Smooth muscle cell (in vitro differentiated cells): ENCODE measurements at regions not wholly inside any gene's neighbourhood (a gene's known extent, or its start where the extent isn't known, plus 50 kb on each side); places are given as distances from the start of the nearest gene placed in this dataset.

Experiments used
- DNase-seq: peaks from one replicate; lab custom pipeline; 2025; ENCODE audit not compliant: unreplicated experiment; lab: John Stamatoyannopoulos, UW
- H2AFZ ChIP-seq: fragments of 200-600 bp; sonication (generic); 2 replicates; pipeline ENCODE4 v1.6.0; 2016; ENCODE audit warnings: antibody characterized with exemption, low read depth, mild to moderate bottlenecking
- H3F3A ChIP-seq: fragments of 200-600 bp; sonication (generic); 2 replicates; pipeline ENCODE4 v1.6.0; 2017; ENCODE audit warnings: antibody characterized with exemption, low read depth
- H3K27ac ChIP-seq: fragments of 200-600 bp; sonication (generic); 2 replicates; pipeline ENCODE4 v1.5.1; 2016; ENCODE audit warnings: low read depth, mild to moderate bottlenecking
- H3K27me3 ChIP-seq: fragments of 200-600 bp; sonication (generic); 2 replicates; pipeline ENCODE4 v1.6.1; 2016; ENCODE audit warnings: low read depth, mild to moderate bottlenecking
- H3K36me3 ChIP-seq: fragments of 200-600 bp; sonication (generic); 2 replicates; pipeline ENCODE4 v1.5.1; 2016; ENCODE audit warnings: low read depth
- H3K4me1 ChIP-seq: fragments of 200-600 bp; sonication (generic); 2 replicates; pipeline ENCODE4 v1.5.1; 2016; ENCODE audit warnings: low read depth
- H3K4me2 ChIP-seq: fragments of 200-600 bp; sonication (generic); 2 replicates; pipeline ENCODE4 v1.6.0; 2016; ENCODE audit warnings: mild to moderate bottlenecking
- H3K4me3 ChIP-seq: fragments of 200-600 bp; sonication (generic); 2 replicates; pipeline ENCODE4 v1.5.1; 2016; ENCODE audit warnings: mild to moderate bottlenecking
- H3K79me2 ChIP-seq: fragments of 200-600 bp; sonication (generic); 2 replicates; pipeline ENCODE4 v1.6.0; 2016; ENCODE audit warnings: low read depth, mild to moderate bottlenecking
- H3K9ac ChIP-seq: fragments of 200-600 bp; sonication (generic); 2 replicates; pipeline ENCODE4 v1.6.0; 2016; ENCODE audit warnings: low read depth
- H3K9me3 ChIP-seq: fragments of 200-600 bp; sonication (generic); replicated peaks from 2 replicates; pipeline ENCODE4 v1.5.1; 2016; ENCODE audit warnings: low read depth
- H4K20me1 ChIP-seq: fragments of 200-600 bp; sonication (generic); 2 replicates; pipeline ENCODE4 v1.6.0; 2016; ENCODE audit warnings: low read depth
- WGBS: methylation state at CpG from one replicate; pipeline ENCODE4 v1.1.7; 2016; ENCODE audit warnings: low lambda C conversion rate; 5-methylcytosine and 5-hydroxymethylcytosine counted together
- TF ChIP-seq, protein P1 (sequence below): fragments of 200-600 bp; sonication (generic); IDR thresholded peaks from 2 replicates; pipeline ENCODE4 v1.5.1; 2017; ENCODE audit warnings: borderline replicate concordance, mild to moderate bottlenecking, antibody characterized with exemption; ENCODE audit not compliant: insufficient read depth, poor library complexity, severe bottlenecking

DNA sequence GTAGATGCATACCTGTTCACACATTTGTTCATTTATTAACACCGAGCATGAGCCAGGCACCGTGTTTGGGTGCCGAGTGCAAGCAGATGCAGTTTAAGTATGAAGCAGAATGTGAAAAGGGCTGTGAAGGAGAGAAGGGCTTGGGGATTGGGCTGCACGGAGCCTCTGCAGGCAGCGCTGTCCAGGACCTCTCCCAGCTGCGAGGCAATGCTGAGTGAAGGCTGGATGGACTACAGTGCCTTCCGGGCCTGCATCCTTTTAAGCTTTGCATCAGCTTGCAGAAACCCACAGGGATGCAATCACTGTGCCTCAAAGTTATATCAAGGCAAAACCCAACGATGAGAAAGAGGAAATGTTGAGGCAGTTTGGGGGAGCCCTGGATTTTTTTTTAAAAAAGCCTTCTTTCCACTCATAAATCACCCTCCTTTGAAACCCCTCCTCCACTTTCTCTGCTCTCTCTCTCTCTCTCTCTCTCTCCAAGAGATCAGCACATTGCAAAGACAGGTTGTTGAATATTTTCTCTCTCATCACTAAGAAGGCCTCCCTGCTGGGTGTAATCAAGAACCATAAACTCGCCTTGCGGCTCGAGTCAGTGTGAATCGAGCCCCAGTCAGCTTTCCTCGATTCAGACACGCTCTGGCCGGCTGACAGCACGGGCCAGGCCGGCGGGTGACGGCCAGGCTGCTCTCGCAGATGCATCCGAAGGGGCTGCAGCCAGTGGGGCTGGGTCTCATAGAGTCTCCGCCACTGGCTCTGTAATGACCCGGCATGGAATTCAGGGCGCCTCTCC lies 89.2 kb upstream of the POU3F1 start:
- Histone ChIP-seq H3F3A (peaks cover 4% of the 10 kb centered on the region), H3K4me2 (no peak overlapping the region)
- WGBS, result 74% methylated on average over 24 of the region's 24 CpGs

DNA sequence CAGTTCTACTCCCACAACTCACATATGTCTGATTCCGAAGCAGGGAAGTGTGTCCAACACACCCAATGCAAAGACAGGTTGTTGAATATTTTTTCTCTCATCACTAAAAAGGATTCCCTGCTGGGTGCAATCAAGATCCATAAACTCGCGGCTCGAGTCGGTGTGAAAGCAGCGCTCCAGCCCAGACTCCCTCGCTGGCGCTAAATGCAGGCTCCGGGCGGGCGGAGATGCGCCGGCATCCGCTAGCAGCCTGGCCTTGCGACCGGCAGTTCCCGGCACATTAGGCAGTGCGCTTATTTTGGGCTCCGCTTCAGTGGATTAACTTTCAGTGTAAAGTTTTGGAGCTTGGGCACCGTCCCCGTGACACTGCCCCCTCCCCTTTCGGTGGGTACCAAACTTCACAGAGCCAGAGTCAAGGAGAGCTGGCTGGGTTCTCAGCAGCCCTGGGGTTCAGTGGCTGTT lies 87.7 kb upstream of the POU3F1 start:
- Histone ChIP-seq H3K4me3 (no peak overlapping the region), H3K9ac (no peak overlapping the region), H4K20me1 (no peaks in the 10 kb centered on the region), H3K36me3 (no peaks in the 10 kb centered on the region), H3K27ac (no peak overlapping the region), H3K79me2 (no peaks in the 10 kb centered on the region), H3K4me2 (no peak overlapping the region), H3F3A (peaks cover 4% of the 10 kb centered on the region), H3K27me3 (peaks cover 10% of the 10 kb centered on the region), H2AFZ (no peak overlapping the region), H3K9me3 (no peaks in the 10 kb centered on the region), H3K4me1 (peaks cover 18% of the 10 kb centered on the region)
- no peak for DNase-seq
- TF ChIP-seq, protein P1, sequence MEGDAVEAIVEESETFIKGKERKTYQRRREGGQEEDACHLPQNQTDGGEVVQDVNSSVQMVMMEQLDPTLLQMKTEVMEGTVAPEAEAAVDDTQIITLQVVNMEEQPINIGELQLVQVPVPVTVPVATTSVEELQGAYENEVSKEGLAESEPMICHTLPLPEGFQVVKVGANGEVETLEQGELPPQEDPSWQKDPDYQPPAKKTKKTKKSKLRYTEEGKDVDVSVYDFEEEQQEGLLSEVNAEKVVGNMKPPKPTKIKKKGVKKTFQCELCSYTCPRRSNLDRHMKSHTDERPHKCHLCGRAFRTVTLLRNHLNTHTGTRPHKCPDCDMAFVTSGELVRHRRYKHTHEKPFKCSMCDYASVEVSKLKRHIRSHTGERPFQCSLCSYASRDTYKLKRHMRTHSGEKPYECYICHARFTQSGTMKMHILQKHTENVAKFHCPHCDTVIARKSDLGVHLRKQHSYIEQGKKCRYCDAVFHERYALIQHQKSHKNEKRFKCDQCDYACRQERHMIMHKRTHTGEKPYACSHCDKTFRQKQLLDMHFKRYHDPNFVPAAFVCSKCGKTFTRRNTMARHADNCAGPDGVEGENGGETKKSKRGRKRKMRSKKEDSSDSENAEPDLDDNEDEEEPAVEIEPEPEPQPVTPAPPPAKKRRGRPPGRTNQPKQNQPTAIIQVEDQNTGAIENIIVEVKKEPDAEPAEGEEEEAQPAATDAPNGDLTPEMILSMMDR, result no peak
- 65% methylated on average over 22 of the region's 22 CpGs for WGBS

More for the DNA sequence above, 89.2 kb upstream of the POU3F1 start:
- H3K4me3 ChIP-seq, result no peak overlapping the region
- H4K20me1 ChIP-seq, result no peaks in the 10 kb centered on the region
- H3K79me2 ChIP-seq, result no peaks in the 10 kb centered on the region
- H3K27ac ChIP-seq, result no peak overlapping the region
- no peak for DNase-seq
- no peaks in the 10 kb centered on the region for H3K36me3 ChIP-seq
- no peaks in the 10 kb centered on the region for H3K9me3 ChIP-seq
- peaks cover 20% of the 10 kb centered on the region for H3K4me1 ChIP-seq
- no peak overlapping the region for H2AFZ ChIP-seq
- H3K27me3 ChIP-seq, result peaks cover 10% of the 10 kb centered on the region
- TF ChIP-seq, protein P1, result no peak
- no peak overlapping the region for H3K9ac ChIP-seq

DNA sequence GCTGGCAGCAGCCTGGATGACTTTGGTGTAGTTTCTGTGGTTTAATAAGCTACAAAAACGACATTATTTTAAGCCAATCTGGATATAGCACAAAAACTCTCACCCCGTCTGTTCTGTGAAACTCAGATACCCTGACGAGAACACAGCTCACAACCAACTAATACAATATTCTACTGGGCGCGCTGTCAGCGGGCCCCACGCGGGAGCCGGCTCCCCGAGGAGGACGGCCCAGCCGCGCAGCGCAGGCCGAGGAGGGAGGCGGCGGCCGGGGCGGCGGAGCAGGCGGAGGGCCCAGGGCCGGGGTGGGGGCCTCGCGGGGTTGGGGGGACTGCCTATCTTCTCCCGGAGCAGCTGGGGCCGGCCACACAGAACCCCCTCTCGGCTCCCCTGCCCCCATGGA lies 87.2 kb upstream of the POU3F1 start:
- no peak overlapping the region for H3K27ac ChIP-seq
- no peaks in the 10 kb centered on the region for H4K20me1 ChIP-seq
- 78% methylated on average over 25 of the region's 27 CpGs for WGBS
- no peaks in the 10 kb centered on the region for H3K36me3 ChIP-seq
- H3K4me1 ChIP-seq, result peaks cover 13% of the 10 kb centered on the region
- H3K27me3 ChIP-seq, result peaks cover 10% of the 10 kb centered on the region
- H2AFZ ChIP-seq, result no peak overlapping the region
- no peak for DNase-seq
- H3F3A ChIP-seq, result peaks cover 4% of the 10 kb centered on the region
- H3K79me2 ChIP-seq, result no peaks in the 10 kb centered on the region
- H3K4me3 ChIP-seq, result no peak overlapping the region
- no peak overlapping the region for H3K4me2 ChIP-seq
- H3K9ac ChIP-seq, result no peak overlapping the region
- no peaks in the 10 kb centered on the region for H3K9me3 ChIP-seq
- TF ChIP-seq, protein P1, result no peak

DNA sequence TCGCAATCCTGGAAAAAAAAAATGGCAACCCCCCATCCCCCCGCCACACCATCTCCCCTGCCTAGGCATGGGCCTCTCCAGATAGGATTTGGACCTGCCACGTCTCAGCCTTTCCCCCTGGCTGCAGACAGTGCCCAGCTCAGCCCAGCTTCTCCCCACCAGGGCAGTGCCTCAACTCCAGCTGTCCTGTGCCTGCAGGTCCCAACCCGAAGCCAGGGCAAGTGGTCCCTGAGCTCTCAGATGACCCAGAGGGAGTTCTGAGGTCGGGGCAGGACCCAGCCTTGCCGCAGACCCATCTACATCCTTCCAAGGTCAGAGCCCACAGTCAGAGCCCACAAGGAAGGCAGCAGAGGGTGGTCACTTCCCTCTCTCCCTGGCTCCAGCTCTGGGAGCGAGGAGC lies 86.7 kb upstream of the POU3F1 start:
- no peaks in the 10 kb centered on the region for H4K20me1 ChIP-seq
- no peaks in the 10 kb centered on the region for H3K36me3 ChIP-seq
- H3K79me2 ChIP-seq, result no peaks in the 10 kb centered on the region
- peaks cover 12% of the 10 kb centered on the region for H3K4me1 ChIP-seq
- 87% methylated on average over 7 of the region's 7 CpGs for WGBS
- peaks cover 4% of the 10 kb centered on the region for H3F3A ChIP-seq
- peaks cover 10% of the 10 kb centered on the region for H3K27me3 ChIP-seq
- H3K4me3 ChIP-seq, result no peak overlapping the region
- no peak overlapping the region for H2AFZ ChIP-seq
- DNase-seq, result no peak
- H3K4me2 ChIP-seq, result no peak overlapping the region
- no peak overlapping the region for H3K9ac ChIP-seq
- H3K27ac ChIP-seq, result no peak overlapping the region
- no peaks in the 10 kb centered on the region for H3K9me3 ChIP-seq
- TF ChIP-seq, protein P1, result no peak
